ENCODE measurements at regions not wholly inside any gene's neighbourhood (a gene's known extent, or its start where the extent isn't known, plus 50 kb on each side); places are given as distances from the start of the nearest gene placed in this dataset.
A peak's percentile ranks its signal among the peaks of the same experiment; 100 is the strongest.

DNA sequence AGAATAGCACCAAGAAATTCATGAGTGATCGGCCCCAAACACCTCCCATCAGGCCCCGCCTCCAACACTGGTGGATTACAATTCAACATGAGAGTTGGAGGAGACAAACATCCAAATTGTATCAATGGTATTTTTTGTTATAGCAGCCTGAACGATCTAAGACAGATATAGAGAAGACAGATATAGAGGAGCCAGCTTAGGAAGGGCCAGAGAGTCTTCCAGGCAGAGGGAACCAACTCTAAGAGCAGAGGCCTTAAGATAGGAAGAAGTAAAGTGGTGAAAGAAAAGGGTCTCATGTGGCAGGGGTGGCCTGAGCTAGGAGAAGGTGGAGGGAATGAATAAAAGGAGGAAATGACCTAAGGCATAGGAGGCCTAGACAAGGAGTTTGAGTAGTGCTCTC, 158.8 kb upstream of the TBL1XR1 start:
- Histone ChIP-seq H3K27me3 (ENCODE audit: control insufficient read depth, insufficient read depth, low read length) (no peaks in the 10 kb centered on the region), H3K9me3 (ENCODE audit: control insufficient read depth, low read depth, low read length) (no peaks in the 10 kb centered on the region), H3K27ac (ENCODE audit: low read length) (peak overlapping the region; percentile 97), H3K36me3 (ENCODE audit: control insufficient read depth, insufficient read depth, low read length) (no peaks in the 10 kb centered on the region), H3K4me3 (ENCODE audit: low read length) (no peak overlapping the region), H3K4me1 (ENCODE audit: control insufficient read depth, insufficient read depth, low read length) (peaks cover 56% of the 10 kb centered on the region)
- no peak for DNase-seq
- no CpG with 5 or more reads among the region's 3 CpGs for WGBS (ENCODE audit: insufficient coverage, low lambda C conversion rate)

DNA sequence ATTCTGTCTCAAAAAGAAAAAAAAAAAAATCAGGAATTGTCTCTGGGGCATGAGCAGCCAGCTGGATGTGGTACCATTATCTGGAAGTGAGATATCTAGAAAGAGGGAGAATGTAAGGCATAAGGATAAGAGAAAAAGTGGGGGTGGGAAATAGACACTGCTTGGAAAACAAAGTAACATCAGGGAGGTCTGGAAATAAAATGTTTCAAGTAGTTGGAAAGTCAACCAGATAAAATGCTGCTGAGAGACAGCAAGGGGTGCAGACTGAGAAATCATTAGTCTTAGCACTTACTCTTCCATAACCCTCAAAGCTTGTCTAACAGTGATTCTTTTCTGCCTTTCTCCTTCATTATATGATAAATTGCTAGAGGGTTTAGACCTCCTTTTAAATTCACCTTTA, 159.7 kb upstream of the TBL1XR1 start:
- H3K9me3 ChIP-seq (ENCODE audit: control insufficient read depth, low read depth, low read length), result no peaks in the 10 kb centered on the region
- no peak overlapping the region for H3K4me3 ChIP-seq (ENCODE audit: low read length)
- H3K27me3 ChIP-seq (ENCODE audit: control insufficient read depth, insufficient read depth, low read length), result no peaks in the 10 kb centered on the region
- peaks cover 56% of the 10 kb centered on the region for H3K4me1 ChIP-seq (ENCODE audit: control insufficient read depth, insufficient read depth, low read length)
- H3K36me3 ChIP-seq (ENCODE audit: control insufficient read depth, insufficient read depth, low read length), result no peaks in the 10 kb centered on the region
- no peak for DNase-seq
- peak overlapping the region; percentile 97 for H3K27ac ChIP-seq (ENCODE audit: low read length)

DNA sequence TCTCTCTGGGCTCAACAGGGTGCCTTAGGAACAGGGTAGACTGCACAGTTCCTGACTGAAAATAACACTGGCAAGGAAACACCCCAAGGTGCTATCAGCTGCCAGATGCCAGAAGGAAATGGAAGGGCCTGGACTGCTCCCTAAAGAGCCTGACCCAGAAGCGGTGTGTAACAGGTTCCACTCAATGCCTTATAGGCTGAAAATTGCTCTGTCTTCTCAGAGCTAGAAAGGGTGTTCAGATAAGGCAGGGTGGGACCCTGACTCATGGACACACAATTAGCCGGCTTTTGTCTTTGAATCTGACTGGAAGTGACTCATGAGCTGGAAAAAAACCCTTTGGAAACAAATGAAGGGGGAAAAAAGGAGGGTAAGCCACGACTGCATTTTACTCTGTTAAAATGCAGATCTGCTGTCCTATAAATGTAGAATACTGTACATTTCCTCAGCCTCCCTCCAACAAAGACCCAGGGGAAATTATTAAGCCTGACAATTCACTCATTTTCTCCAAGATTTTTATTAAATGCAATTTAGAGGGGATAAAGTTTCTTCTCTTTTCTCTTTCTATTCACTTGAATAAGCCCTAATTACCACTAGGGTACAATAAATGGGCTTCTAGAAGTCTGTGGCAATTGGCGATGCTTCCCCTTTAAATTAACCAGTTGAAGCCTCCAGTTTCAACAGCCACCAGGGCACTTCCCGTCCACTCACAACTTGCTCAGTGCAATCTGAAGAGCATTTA, 160.2 kb upstream of the TBL1XR1 start:
- Histone ChIP-seq H3K27ac (ENCODE audit: low read length) (peak overlapping the region; percentile 97), H3K9me3 (ENCODE audit: control insufficient read depth, low read depth, low read length) (no peaks in the 10 kb centered on the region), H3K27me3 (ENCODE audit: control insufficient read depth, insufficient read depth, low read length) (no peaks in the 10 kb centered on the region), H3K4me1 (ENCODE audit: control insufficient read depth, insufficient read depth, low read length) (peaks cover 58% of the 10 kb centered on the region), H3K36me3 (ENCODE audit: control insufficient read depth, insufficient read depth, low read length) (no peaks in the 10 kb centered on the region), H3K4me3 (ENCODE audit: low read length) (peak overlapping the region; percentile 6)
- DNase-seq, result peak; percentile 77 to 93
- no CpG with 5 or more reads among the region's 5 CpGs for WGBS (ENCODE audit: insufficient coverage, low lambda C conversion rate)

DNA sequence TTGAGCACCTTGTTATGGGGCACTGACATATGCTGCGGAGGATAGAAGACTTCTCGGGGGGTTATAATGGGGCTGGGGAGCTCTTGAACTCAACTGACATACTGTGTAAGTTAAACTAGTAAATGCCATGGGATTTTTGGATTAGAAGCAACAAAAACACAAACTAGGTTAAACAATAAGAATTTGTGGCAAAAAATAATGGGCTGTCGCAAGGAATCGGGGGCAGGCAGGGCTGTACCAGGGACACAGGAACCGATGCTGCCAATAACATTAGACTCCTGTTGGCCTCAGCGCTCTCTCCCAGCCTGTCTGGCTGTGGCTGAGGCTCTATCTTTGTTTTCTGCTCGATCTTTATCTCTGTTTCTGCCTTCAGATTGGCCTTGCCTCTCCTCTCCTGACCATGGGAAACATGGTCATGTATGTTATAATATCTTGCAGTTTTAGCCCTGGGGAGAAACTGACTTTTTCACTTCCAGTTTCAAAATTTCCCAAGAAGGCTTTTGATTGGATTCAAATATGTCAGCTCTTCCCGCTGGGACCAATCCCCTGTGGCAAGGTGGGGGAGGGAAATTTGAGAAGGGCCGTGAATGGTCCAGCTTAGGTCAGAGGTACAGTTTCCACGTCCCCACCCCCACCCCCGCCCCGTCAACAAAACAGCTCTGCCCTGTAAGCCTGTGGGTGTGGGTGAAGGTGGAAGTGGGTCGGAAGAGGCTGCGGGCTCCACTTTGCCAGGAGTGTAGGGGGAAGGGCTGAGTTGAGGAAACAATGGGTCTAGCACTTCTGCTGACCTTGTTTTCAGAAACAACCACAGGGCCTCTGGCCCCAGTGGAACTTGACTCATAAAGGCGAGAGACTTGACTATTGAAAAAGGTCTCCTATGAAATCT, 161.1 kb upstream of the TBL1XR1 start:
- Histone ChIP-seq H3K4me3 (ENCODE audit: low read length) (peak overlapping the region; percentile 6), H3K4me1 (ENCODE audit: control insufficient read depth, insufficient read depth, low read length) (peaks cover 63% of the 10 kb centered on the region), H3K27ac (ENCODE audit: low read length) (peak overlapping the region; percentile 97), H3K36me3 (ENCODE audit: control insufficient read depth, insufficient read depth, low read length) (no peaks in the 10 kb centered on the region), H3K27me3 (ENCODE audit: control insufficient read depth, insufficient read depth, low read length) (no peaks in the 10 kb centered on the region), H3K9me3 (ENCODE audit: control insufficient read depth, low read depth, low read length) (no peaks in the 10 kb centered on the region)
- 33% methylated on average over 1 of the region's 15 CpGs for WGBS (ENCODE audit: insufficient coverage, low lambda C conversion rate)
- DNase-seq, result no peak

DNA sequence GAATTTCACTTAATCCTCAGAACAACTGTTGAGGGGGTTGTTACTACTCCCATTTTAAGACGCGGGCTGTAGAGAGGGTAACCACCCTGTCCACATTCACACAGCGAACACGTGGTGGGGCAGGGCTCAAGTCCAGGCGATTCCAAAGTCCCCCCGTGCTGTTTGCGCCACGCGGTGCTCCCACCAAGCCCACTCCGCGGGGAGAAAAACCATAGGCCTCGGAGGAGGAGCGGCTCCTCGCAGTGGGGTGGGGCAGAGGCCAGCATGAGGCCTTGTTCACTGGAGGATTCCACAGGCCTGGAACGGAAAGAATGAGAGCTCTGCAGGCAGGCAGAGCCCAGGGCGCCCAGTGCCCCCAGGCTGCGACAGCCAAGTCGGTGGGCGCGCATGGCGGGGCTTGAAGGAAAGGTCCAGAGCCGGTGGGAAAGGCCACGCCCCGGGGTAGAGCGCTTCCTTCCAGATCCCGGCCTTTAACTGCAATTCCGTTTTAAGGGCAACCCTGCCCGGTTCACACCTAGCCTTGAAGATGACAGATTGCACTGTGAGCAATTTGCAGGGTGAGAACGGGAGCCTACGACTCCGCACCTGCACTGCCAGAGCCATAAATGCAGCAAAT, 161.8 kb upstream of the TBL1XR1 start:
- Histone ChIP-seq H3K36me3 (ENCODE audit: control insufficient read depth, insufficient read depth, low read length) (no peaks in the 10 kb centered on the region), H3K27me3 (ENCODE audit: control insufficient read depth, insufficient read depth, low read length) (no peaks in the 10 kb centered on the region), H3K9me3 (ENCODE audit: control insufficient read depth, low read depth, low read length) (no peaks in the 10 kb centered on the region), H3K4me1 (ENCODE audit: control insufficient read depth, insufficient read depth, low read length) (peaks cover 63% of the 10 kb centered on the region), H3K4me3 (ENCODE audit: low read length) (peak overlapping the region; percentile 35), H3K27ac (ENCODE audit: low read length) (peak overlapping the region; percentile 97)
- peak; percentile 76 to 89 for DNase-seq
- WGBS (ENCODE audit: insufficient coverage, low lambda C conversion rate), result no CpG with 5 or more reads among the region's 31 CpGs

DNA sequence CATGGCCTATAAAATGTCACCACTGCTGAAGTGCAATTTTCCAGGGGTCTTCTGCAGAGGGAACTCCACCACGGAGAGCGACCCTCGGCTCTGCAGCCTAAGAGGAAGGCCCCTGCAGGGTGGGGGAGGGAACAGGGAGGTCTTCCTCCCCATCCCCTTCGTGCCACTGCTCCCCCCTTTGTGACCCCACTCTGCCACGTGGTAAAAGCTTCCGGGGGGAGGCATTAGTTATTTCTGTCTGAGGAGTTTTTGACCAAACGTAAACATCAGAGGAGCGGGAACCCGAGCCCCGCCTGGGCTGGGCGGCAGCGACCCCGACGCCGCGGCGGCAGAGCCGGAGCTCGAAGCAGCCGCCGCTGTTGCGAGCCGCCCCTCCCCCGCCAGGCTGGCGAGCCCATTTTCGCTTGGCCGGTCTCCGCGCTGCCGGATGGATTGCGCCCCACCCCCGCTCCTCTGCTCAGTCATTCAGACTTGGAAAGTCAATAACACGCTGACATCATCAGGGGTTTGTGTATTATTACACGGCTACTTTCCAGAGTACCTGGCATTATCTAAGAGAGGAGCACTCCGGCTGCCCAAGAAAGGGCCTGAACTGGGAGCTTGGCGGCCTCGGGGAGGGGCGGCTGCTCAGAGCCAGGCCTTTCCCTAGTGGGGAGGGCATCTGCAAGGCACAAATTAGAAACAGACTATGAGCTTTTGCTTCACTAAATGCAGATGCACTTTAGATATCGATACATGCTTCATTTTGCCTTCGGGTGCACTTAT, 162.5 kb upstream of the TBL1XR1 start:
- Histone ChIP-seq H3K4me3 (ENCODE audit: low read length) (peak overlapping the region; percentile 35), H3K36me3 (ENCODE audit: control insufficient read depth, insufficient read depth, low read length) (no peaks in the 10 kb centered on the region), H3K27ac (ENCODE audit: low read length) (peak overlapping the region; percentile 97), H3K4me1 (ENCODE audit: control insufficient read depth, insufficient read depth, low read length) (peaks cover 63% of the 10 kb centered on the region), H3K27me3 (ENCODE audit: control insufficient read depth, insufficient read depth, low read length) (no peaks in the 10 kb centered on the region), H3K9me3 (ENCODE audit: control insufficient read depth, low read depth, low read length) (no peaks in the 10 kb centered on the region)
- no CpG with 5 or more reads among the region's 40 CpGs for WGBS (ENCODE audit: insufficient coverage, low lambda C conversion rate)
- peak; percentile 97 to 99 for DNase-seq

DNA sequence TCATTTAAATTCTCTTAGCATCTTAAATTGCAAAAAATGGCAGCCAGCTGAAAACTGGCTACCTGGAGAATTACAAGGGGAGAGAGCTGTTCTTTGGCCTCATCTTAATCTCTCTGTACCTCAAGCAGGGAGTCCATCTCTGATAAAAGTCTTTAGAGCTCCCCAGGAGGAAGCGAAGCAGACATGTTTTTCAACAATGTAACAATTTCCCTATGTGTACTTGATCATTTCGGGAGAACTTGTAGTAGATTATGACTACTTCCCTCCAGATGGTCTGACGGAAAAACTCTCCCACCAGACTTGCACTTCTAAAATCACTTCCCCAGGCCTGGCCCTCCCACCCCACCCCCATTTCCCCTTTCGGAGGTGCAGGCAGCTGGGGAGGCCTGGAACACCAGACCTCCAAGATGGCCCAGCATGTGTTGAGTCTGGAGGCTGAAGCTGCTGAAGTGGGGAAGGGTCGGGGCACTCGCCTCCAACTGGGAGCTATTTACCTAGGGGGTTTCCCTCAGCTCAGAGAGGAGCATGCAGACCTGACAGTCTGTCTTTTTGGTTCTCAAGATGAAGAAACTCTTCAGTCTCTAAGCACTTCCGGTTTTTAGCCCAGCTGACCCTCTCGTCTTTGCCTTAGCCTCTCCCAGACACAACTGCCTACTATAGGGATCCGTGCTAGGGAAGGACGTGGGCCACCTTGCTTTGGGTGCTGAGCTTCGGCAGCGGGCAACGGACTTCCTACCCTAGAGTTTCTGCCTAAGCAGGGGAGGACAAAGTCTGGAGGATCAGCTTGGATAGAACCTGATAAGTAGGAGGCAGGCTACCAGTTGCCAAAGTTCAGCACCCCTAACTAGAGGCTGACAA, 164.0 kb upstream of the TBL1XR1 start:
- WGBS (ENCODE audit: insufficient coverage, low lambda C conversion rate), result no CpG with 5 or more reads among the region's 13 CpGs
- H3K4me1 ChIP-seq (ENCODE audit: control insufficient read depth, insufficient read depth, low read length), result peaks cover 59% of the 10 kb centered on the region
- H3K4me3 ChIP-seq (ENCODE audit: low read length), result no peak overlapping the region

DNA sequence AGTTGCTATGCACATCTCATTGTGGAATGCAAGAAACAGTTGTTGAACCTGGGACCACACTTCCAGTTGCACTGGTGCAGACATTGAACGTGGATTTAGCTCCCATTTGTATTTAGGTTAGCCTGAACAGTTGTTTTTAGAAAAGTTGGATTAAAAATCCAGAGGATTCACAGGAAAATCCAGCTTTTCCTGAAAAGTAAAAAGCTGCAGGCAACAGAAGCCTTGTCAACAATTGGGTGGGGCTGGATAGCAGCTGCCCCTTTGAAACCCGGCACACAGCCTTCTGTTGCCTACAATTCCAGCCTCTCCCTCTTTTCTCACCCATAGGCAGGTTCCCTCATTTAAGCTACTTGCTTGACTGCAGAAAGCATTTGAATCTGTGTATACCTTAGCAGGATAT, 165.3 kb upstream of the TBL1XR1 start:
- H3K9me3 ChIP-seq (ENCODE audit: control insufficient read depth, low read depth, low read length), result no peaks in the 10 kb centered on the region
- H3K27ac ChIP-seq (ENCODE audit: low read length), result no peak overlapping the region
- no peak overlapping the region for H3K4me3 ChIP-seq (ENCODE audit: low read length)
- peak in 1 of 2 donors; percentile 62 for DNase-seq
- WGBS (ENCODE audit: insufficient coverage, low lambda C conversion rate), result no CpG with 5 or more reads among the region's 2 CpGs
- H3K27me3 ChIP-seq (ENCODE audit: control insufficient read depth, insufficient read depth, low read length), result no peaks in the 10 kb centered on the region
- no peaks in the 10 kb centered on the region for H3K36me3 ChIP-seq (ENCODE audit: control insufficient read depth, insufficient read depth, low read length)
- H3K4me1 ChIP-seq (ENCODE audit: control insufficient read depth, insufficient read depth, low read length), result peaks cover 46% of the 10 kb centered on the region

More for the DNA sequence above, 164.0 kb upstream of the TBL1XR1 start:
- DNase-seq, result peak in 1 of 2 donors; percentile 79
- no peaks in the 10 kb centered on the region for H3K36me3 ChIP-seq (ENCODE audit: control insufficient read depth, insufficient read depth, low read length)
- no peaks in the 10 kb centered on the region for H3K27me3 ChIP-seq (ENCODE audit: control insufficient read depth, insufficient read depth, low read length)
- no peaks in the 10 kb centered on the region for H3K9me3 ChIP-seq (ENCODE audit: control insufficient read depth, low read depth, low read length)
- peak overlapping the region; percentile 92 for H3K27ac ChIP-seq (ENCODE audit: low read length)

DNA sequence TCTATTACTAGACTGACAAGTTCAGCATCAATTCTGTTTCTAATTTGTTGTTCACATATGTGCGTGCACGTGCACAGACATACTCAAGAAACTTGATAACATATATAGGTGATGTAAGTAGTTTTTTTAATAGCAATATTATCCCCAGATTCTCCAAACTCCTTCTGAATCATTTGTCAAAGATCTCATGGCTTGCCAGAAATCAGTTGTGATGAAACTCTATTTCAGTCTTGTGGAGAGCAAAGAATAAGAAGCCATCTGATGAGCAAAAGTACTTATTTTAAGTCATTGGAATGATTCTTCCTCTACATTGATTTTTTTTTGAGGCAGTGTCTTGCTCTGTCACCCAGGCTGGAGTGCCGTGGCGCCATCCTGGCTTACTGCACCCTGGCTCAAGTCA, 167.0 kb upstream of the TBL1XR1 start:
- H3K36me3 ChIP-seq (ENCODE audit: control insufficient read depth, insufficient read depth, low read length), result no peaks in the 10 kb centered on the region
- no peak overlapping the region for H3K4me3 ChIP-seq (ENCODE audit: low read length)
- WGBS (ENCODE audit: insufficient coverage, low lambda C conversion rate), result no CpG with 5 or more reads among the region's 4 CpGs
- H3K27ac ChIP-seq (ENCODE audit: low read length), result no peak overlapping the region
- H3K9me3 ChIP-seq (ENCODE audit: control insufficient read depth, low read depth, low read length), result no peaks in the 10 kb centered on the region
- H3K4me1 ChIP-seq (ENCODE audit: control insufficient read depth, insufficient read depth, low read length), result peaks cover 30% of the 10 kb centered on the region
- no peaks in the 10 kb centered on the region for H3K27me3 ChIP-seq (ENCODE audit: control insufficient read depth, insufficient read depth, low read length)
- no peak for DNase-seq

All from large intestine (tissue), 3 donors.